Left renal cortex interstitium (tissue), 4 donors: ENCODE measurements at regions not wholly inside any gene's neighbourhood (a gene's known extent, or its start where the extent isn't known, plus 50 kb on each side); places are given as distances from the start of the nearest gene placed in this dataset.
"Not testable (repeated sequence)": the region's sequence is repeated elsewhere in the genome, so short reads cannot be mapped to it uniquely, and the experiment has no call there.

Experiments
- DNase-seq, 4 donors: peaks; one replicate each; pipeline ENCODE4 v3.0.0-alpha.2; 2013; ENCODE audit warnings: low read depth in 4 of 4, low spot score in 2 of 4, missing footprints in 1 of 4

- not testable (repeated sequence) for DNase-seq
Observed at GRCh38 chr1:149352205-149352604, 122.6 kb upstream of the NBPF19 start.

DNA sequence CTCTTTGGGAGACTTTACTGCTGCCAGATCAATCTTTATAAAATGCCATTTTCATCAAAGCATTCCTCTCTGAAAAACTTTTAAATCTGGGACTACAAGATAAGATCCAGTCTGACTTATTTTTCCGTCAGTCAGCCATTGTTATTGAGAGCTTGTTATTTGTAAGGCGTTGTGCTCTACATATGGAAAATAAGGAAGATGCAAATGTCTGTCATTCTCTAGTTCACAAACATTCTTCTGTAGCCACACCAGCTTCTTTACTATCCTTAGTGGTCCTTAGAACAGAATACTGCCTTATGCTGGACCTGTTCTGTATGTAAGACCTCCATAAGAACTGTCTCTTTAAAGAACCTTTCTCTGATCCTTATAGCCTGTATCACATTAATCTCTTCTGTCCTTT lies 120.3 kb upstream of the NBPF19 start:
- DNase-seq, result not testable (repeated sequence)

- not testable (repeated sequence) for DNase-seq
Observed at GRCh38 chr1:149355748-149356147, 119.1 kb upstream of the NBPF19 start.

GRCh38 chr1:149356152-149356551 lies 118.7 kb upstream of the NBPF19 start:
- not testable (repeated sequence) for DNase-seq

- DNase-seq, result not testable (repeated sequence)
Observed at GRCh38 chr1:149360351-149360750, 114.5 kb upstream of the NBPF19 start.

DNA sequence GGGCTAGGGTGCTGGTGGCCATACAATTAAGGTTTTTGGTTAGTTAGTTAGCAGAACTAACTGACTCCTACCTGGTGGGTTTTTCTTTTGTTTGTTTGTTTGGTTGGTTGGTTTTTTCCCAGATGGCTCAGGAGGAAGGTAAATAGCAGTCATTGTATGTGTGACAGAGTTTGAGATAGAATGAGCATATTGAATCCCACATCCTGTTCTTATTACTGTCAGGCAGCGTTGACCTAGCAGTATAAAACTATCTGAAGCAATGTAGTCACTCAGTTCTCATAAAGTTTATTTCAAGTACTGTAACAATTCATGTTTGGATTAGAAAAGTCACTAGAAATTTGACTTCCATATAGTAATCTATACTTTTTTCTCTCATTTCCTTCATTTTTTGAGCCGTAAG lies 113.5 kb upstream of the NBPF19 start:
- DNase-seq, result not testable (repeated sequence)

- DNase-seq, result not testable (repeated sequence)
Observed at GRCh38 chr1:149364188-149364981, 110.5 kb upstream of the NBPF19 start.

- DNase-seq, result not testable (repeated sequence)
Observed at GRCh38 chr1:149366402-149366801, 108.4 kb upstream of the NBPF19 start.

- not testable (repeated sequence) for DNase-seq
Observed at GRCh38 chr1:149367472-149368044, 107.3 kb upstream of the NBPF19 start.

DNA sequence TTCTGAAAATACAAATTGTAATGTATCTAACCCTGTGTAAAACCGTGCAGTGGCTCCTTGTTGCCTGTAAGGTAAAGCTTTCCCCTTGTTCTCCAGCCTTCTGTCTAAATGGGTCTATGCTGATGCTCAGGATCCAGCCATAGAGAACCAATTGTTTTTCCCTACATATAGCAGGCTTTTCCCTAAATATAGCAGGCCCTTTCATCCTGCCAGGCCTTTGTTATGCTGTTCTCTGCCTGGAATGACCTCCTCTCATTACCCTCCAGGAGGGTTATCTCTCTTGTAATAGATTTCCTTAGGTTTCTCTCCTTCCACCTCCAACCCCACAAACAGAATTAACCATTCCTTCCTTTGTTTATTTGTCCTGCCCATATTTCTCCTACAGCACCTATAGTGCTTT lies 106.5 kb upstream of the NBPF19 start:
- DNase-seq, result not testable (repeated sequence)

GRCh38 chr1:149369081-149369480 lies 105.8 kb upstream of the NBPF19 start:
- not testable (repeated sequence) for DNase-seq

DNA sequence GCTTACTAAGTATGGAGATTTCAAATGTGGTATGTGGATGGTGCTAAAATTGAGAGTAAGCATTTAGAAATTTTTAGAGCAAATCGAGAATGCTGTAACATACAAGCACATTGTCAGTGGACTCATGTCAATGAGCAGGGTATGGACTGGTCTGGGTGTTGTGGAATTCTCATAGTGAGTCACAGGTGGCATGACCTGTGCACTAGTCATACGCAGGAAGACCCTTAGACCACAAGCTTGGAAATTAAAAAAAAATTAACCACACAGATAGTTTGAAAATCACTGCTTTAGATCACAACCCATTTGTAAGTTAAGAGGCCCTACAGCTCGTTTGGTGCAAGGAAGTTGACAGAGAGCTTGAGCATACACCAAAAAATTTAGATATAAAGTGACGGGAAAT lies 102.9 kb upstream of the NBPF19 start:
- DNase-seq, result not testable (repeated sequence)

GRCh38 chr1:149378462-149378861 lies 96.4 kb upstream of the NBPF19 start:
- DNase-seq, result not testable (repeated sequence)

- DNase-seq, result peak in 3 of 4 donors; percentile 3 to 53 (median 44)
Observed at GRCh38 chr1:149390173-149390926, 84.5 kb upstream of the NBPF19 start.

DNA sequence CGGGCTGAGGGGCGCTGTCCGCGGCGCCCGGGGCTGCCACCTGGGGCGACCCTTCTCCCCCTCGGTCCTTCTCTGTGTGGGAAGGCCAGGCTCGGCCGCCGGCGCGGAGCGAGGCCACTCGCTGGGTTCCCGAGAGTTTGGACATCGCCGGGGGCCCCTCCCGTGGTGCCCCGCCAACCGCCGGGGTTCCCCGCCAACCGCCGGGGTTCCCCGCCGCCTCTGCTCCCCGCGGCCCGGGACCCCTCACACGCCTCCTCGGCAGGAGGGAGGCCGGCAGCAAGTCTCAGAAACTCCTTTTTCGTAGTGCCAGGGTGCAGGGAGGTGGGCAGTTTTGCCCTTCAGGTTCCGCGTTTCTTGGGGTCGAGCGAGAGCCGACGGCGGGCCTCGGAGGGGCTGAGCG lies 83.9 kb upstream of the NBPF19 start:
- not testable (repeated sequence) for DNase-seq

- DNase-seq, result not testable (repeated sequence)
Observed at GRCh38 chr1:149395802-149396201, 79.0 kb upstream of the NBPF19 start.

DNA sequence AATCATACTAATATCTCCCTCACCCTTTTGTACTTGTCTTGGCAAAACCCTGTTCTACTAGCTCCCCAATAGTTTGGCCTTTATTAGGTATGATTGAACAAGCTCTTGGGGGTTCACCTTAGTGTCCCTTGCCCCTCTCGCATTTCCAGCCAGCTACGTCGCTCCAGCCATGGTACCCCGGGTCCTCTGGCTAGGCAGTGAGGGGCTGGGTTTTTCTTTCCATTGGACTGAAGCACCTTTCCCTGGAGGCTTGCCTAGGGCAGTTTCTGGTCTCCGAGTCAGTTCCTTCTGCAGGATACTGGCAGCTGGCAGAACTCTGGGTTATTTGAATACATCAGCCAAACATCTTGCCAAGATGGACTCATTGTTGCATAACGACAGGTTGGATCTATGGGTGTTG lies 76.3 kb upstream of the NBPF19 start:
- not testable (repeated sequence) for DNase-seq

GRCh38 chr1:149408404-149408803 lies 66.4 kb upstream of the NBPF19 start:
- not testable (repeated sequence) for DNase-seq

- DNase-seq, result not testable (repeated sequence)
Observed at GRCh38 chr1:149415373-149415772, 59.5 kb upstream of the NBPF19 start.

DNA sequence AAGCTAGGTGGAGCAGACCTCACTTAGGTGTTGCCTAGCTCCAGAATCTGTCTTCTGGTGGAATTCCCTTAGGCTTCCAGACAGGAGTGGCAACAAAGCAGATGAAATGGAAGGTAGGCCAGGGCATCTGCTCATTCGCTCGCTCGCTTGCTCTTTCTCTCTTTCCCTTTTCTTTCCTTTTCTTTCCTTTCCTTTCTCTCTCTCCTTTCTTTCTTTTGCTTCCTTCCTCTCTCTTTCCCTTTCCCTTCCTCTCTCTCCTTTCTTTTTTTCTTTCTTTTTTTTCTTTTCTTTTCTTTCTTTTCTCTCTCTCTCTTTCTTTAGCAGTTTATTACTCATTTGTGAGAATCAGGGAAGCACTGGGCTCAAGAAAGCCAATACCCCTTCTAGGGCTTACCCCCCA lies 56.1 kb upstream of the NBPF19 start:
- not testable (repeated sequence) for DNase-seq

GRCh38 chr1:149423122-149423521 lies 51.7 kb upstream of the NBPF19 start:
- DNase-seq, result not testable (repeated sequence)
